H1 (cell line): ENCODE measurements at regions not wholly inside any gene's neighbourhood (a gene's known extent, or its start where the extent isn't known, plus 50 kb on each side); places are given as distances from the start of the nearest gene placed in this dataset.

Experiments
- CTCF ChIA-PET: fragments of 300-600 bp; sonication (Branson Sonifier 250); formaldehyde crosslinking; loops from one replicate; lab custom pipeline; 2021; ENCODE audit not compliant: partially characterized antibody; lab: Charles Lee
- POLR2A ChIA-PET: fragments of 300-600 bp; sonication (Branson Sonifier 250); formaldehyde crosslinking; loops from one replicate; lab custom pipeline; 2021; ENCODE audit warnings: inconsistent platforms; ENCODE audit not compliant: partially characterized antibody; lab: Charles Lee
- DNase-seq, 2 experiments: peaks; one replicate each; pipeline versions ENCODE4 v3.0.0 to v3.0.0-alpha.2; 2010 to 2022; ENCODE audit warnings: low spot score in 2 of 2, low read depth in 1 of 2, mixed read lengths in 1 of 2
- FAIRE-seq: peaks from 2 replicates; lab custom pipeline; 2011; peaks lifted over from hg19 to GRCh38; lab: Jason Lieb, UNC
- H2AFZ ChIP-seq: 2 replicates; pipeline ENCODE4 v1.8.1; 2012; ENCODE audit warnings: low read length, inconsistent platforms
- H2AK5ac ChIP-seq: 2 replicates; pipeline ENCODE4 v1.6.1; 2013; ENCODE audit warnings: low read depth, low read length
- H2BK120ac ChIP-seq: replicated peaks from 2 replicates; pipeline ENCODE3; 2013; ENCODE audit warnings: low read depth, low read length, inconsistent platforms
- H2BK12ac ChIP-seq: 2 replicates; pipeline ENCODE4 v1.6.1; 2013; ENCODE audit warnings: low read depth, low read length
- H2BK15ac ChIP-seq: 2 replicates; pipeline ENCODE4 v1.6.1; 2013; ENCODE audit warnings: low read length
- H2BK20ac ChIP-seq: 2 replicates; pipeline ENCODE4 v1.6.1; 2013; ENCODE audit warnings: low read length
- H2BK5ac ChIP-seq: 2 replicates; pipeline ENCODE4 v1.6.1; 2013; ENCODE audit warnings: low read depth, low read length
- H3K14ac ChIP-seq: 2 replicates; pipeline ENCODE4 v1.6.1; 2013; ENCODE audit warnings: inconsistent platforms; ENCODE audit not compliant: insufficient read length
- H3K18ac ChIP-seq: 2 replicates; pipeline ENCODE4 v1.6.1; 2013; ENCODE audit warnings: low read length; ENCODE audit errors: extremely low read depth
- H3K23ac ChIP-seq: 2 replicates; pipeline ENCODE4 v1.6.1; 2013; ENCODE audit warnings: inconsistent platforms; ENCODE audit not compliant: insufficient read length
- H3K23me2 ChIP-seq: 2 replicates; pipeline ENCODE4 v1.6.1; 2013; ENCODE audit warnings: low read depth, low read length
- H3K27ac ChIP-seq: 2 replicates; pipeline ENCODE4 v1.6.1; 2011; ENCODE audit warnings: low read depth, low read length, inconsistent platforms
- H3K27me3 ChIP-seq, 4 experiments: replicated peaks in 1 of 4; 1 replicate in 1 of 4; 2 replicates in 3 of 4; pipeline versions ENCODE4 v1.6.1 to v1.8.1; 2011 to 2013; ENCODE audit warnings: low read length in 3 of 4, mild to moderate bottlenecking in 3 of 4, inconsistent platforms in 2 of 4, mixed read lengths in 2 of 4, moderate library complexity in 1 of 4; ENCODE audit not compliant: control insufficient read depth in 3 of 4, insufficient read depth in 3 of 4; ENCODE audit errors: extremely low read depth in 1 of 4
- H3K36me3 ChIP-seq, 4 experiments: 2 replicates each; pipeline versions ENCODE4 v1.6.1 to v1.8.1; 2011 to 2013; ENCODE audit warnings: mild to moderate bottlenecking in 4 of 4, low read length in 3 of 4, moderate library complexity in 2 of 4, control low read depth in 1 of 4, inconsistent platforms in 1 of 4; ENCODE audit not compliant: insufficient read depth in 4 of 4, control insufficient read depth in 2 of 4
- H3K4ac ChIP-seq: replicated peaks from 2 replicates; pipeline ENCODE3; 2013; ENCODE audit warnings: low read length, low read depth, mixed read lengths, inconsistent platforms; ENCODE audit not compliant: insufficient read length
- H3K4me1 ChIP-seq, 4 experiments: replicated peaks in 1 of 4; 1 replicate in 1 of 4; 2 replicates in 3 of 4; pipeline versions ENCODE4 v1.6.1 to v1.8.1; 2011 to 2013; ENCODE audit warnings: low read length in 3 of 4, inconsistent platforms in 2 of 4, mixed read lengths in 1 of 4; ENCODE audit not compliant: insufficient read depth in 4 of 4, control insufficient read depth in 3 of 4
- H3K4me2 ChIP-seq, 2 experiments: 2 replicates each; pipeline versions ENCODE4 v1.6.1 to v1.8.1; 2011 to 2013; ENCODE audit warnings: low read depth in 2 of 2, low read length in 2 of 2, control low read depth in 1 of 2, inconsistent platforms in 1 of 2, mild to moderate bottlenecking in 1 of 2; ENCODE audit not compliant: insufficient read depth in 1 of 2
- H3K4me3 ChIP-seq, 4 experiments: fragments of 200-600, 300-600 bp in 1 of 4; sonication (generic), shearing (Covaris generic), sonication (Bioruptor Twin) in 1 of 4; 2 replicates each; pipeline versions ENCODE4 v1.5.1 to v1.8.1; 2011 to 2016; ENCODE audit warnings: low read length in 4 of 4, low read depth in 3 of 4, control low read depth in 2 of 4, inconsistent platforms in 2 of 4, mild to moderate bottlenecking in 2 of 4, mixed read lengths in 1 of 4, moderate library complexity in 1 of 4; ENCODE audit not compliant: insufficient read depth in 2 of 4; ENCODE audit errors: extremely low read depth in 1 of 4
- H3K56ac ChIP-seq: replicated peaks from 2 replicates; pipeline ENCODE3; 2013; ENCODE audit warnings: low read depth, mild to moderate bottlenecking, mixed read lengths, low read length, inconsistent platforms; ENCODE audit not compliant: insufficient read length
- H3K79me1 ChIP-seq: 2 replicates; pipeline ENCODE4 v1.6.1; 2013; ENCODE audit warnings: low read depth, low read length, control low read depth
- H3K79me2 ChIP-seq, 2 experiments: 2 replicates each; pipeline versions ENCODE4 v1.6.1 to v1.8.1; 2012 to 2013; ENCODE audit warnings: low read length in 2 of 2, mild to moderate bottlenecking in 2 of 2, inconsistent platforms in 1 of 2; ENCODE audit not compliant: insufficient read depth in 2 of 2, control insufficient read depth in 1 of 2
- H3K9ac ChIP-seq, 4 experiments: replicated peaks in 1 of 4; 1 replicate in 1 of 4; 2 replicates in 3 of 4; pipeline versions ENCODE4 v1.6.1 to v1.8.1; 2011 to 2013; ENCODE audit warnings: low read depth in 3 of 4, low read length in 3 of 4, control low read depth in 2 of 4, mild to moderate bottlenecking in 2 of 4, moderate library complexity in 2 of 4, inconsistent platforms in 1 of 4; ENCODE audit errors: extremely low read depth in 1 of 4
- H3K9me3 ChIP-seq, 2 experiments: 2 replicates each; pipeline versions ENCODE4 v1.6.1 to v1.8.1; 2012 to 2013; ENCODE audit warnings: mild to moderate bottlenecking in 2 of 2, moderate library complexity in 2 of 2, control low read depth in 1 of 2, inconsistent platforms in 1 of 2, low read depth in 1 of 2, low read length in 1 of 2, mixed read lengths in 1 of 2; ENCODE audit not compliant: insufficient read depth in 2 of 2
- H4K20me1 ChIP-seq, 2 experiments: replicated peaks in 1 of 2; 2 replicates each; pipeline versions ENCODE3 to v1.8.1; 2011 to 2013; ENCODE audit warnings: inconsistent platforms in 2 of 2, low read length in 2 of 2, mild to moderate bottlenecking in 1 of 2; ENCODE audit not compliant: insufficient read depth in 2 of 2, control insufficient read depth in 1 of 2
- H4K5ac ChIP-seq: 2 replicates; pipeline ENCODE4 v1.6.1; 2013; ENCODE audit warnings: low read length, low read depth, mixed read lengths, inconsistent platforms; ENCODE audit not compliant: insufficient read length
- H4K8ac ChIP-seq: 2 replicates; pipeline ENCODE4 v1.8.0; 2013; ENCODE audit warnings: mild to moderate bottlenecking, moderate library complexity, low read length, inconsistent platforms; ENCODE audit not compliant: insufficient read depth; ENCODE audit errors: extremely low read depth
- H4K91ac ChIP-seq: replicated peaks from 2 replicates; pipeline ENCODE3; 2013; ENCODE audit warnings: low read length, mixed read lengths, inconsistent platforms; ENCODE audit not compliant: insufficient read length
- CBX8 ChIP-seq: fragments of 300-800, 300-1000 bp; sonication (generic); IDR thresholded peaks from 2 replicates; pipeline ENCODE4 v1.7.1; 2016; ENCODE audit warnings: low read depth, low read length, borderline replicate concordance
- CHD1 ChIP-seq: IDR thresholded peaks from 2 replicates; pipeline ENCODE4 v1.6.1; 2012; ENCODE audit warnings: low read depth, low read length, improper control_type of control experiment
- CTBP2 ChIP-seq: IDR thresholded peaks from 2 replicates; pipeline ENCODE4 v1.7.0; 2011; ENCODE audit warnings: borderline replicate concordance, mild to moderate bottlenecking, moderate library complexity, mixed read lengths, low read length; ENCODE audit not compliant: insufficient read depth, insufficient read length
- GTF2F1 ChIP-seq: IDR thresholded peaks from 2 replicates; pipeline ENCODE4 v1.6.1; 2012; ENCODE audit warnings: low read depth, low read length, improper control_type of control experiment, borderline replicate concordance
- JUND ChIP-seq: IDR thresholded peaks from 2 replicates; pipeline ENCODE4 v1.6.1; 2011; ENCODE audit warnings: mild to moderate bottlenecking, improper control_type of control experiment, low read length
- POLR2A ChIP-seq, 2 experiments: IDR thresholded peaks; 1 replicate in 1 of 2; 2 replicates in 1 of 2; pipeline ENCODE4 v1.6.1; 2011; ENCODE audit warnings: low read depth in 2 of 2, low read length in 2 of 2, mild to moderate bottlenecking in 2 of 2; ENCODE audit errors: control extremely low read depth in 1 of 2
- RAD21 ChIP-seq, 2 experiments: IDR thresholded peaks in 1 of 2; conservative IDR thresholded peaks in 1 of 2; 2 replicates each; pipeline ENCODE4 v1.6.1; 2011; ENCODE audit warnings: low read depth in 2 of 2, low read length in 2 of 2, improper control_type of control experiment in 1 of 2, inconsistent platforms in 1 of 2, mild to moderate bottlenecking in 1 of 2, moderate library complexity in 1 of 2
- RXRA ChIP-seq: IDR thresholded peaks from 2 replicates; pipeline ENCODE4 v1.6.1; 2011; ENCODE audit warnings: low read depth, mild to moderate bottlenecking, low read length, moderate library complexity; ENCODE audit not compliant: insufficient read depth
- SIX5 ChIP-seq: IDR thresholded peaks from 2 replicates; pipeline ENCODE4 v1.6.1; 2011; ENCODE audit warnings: mild to moderate bottlenecking, low read depth, low read length
- SP1 ChIP-seq: IDR thresholded peaks from 2 replicates; pipeline ENCODE4 v1.6.1; 2011; ENCODE audit warnings: low read depth, low read length
- SP2 ChIP-seq: IDR thresholded peaks from 2 replicates; pipeline ENCODE4 v1.6.1; 2012; ENCODE audit warnings: mild to moderate bottlenecking, low read length, inconsistent platforms
- YY1 ChIP-seq: IDR thresholded peaks from 2 replicates; pipeline ENCODE4 v1.6.1; 2011; ENCODE audit warnings: low read depth, mild to moderate bottlenecking, low read length
- WGBS, 2 experiments: shearing (Covaris generic) in 1 of 2; methylation state at CpG; one replicate each; pipeline versions ENCODE4 v1.1.6 to v1.1.7; 2013 to 2015; ENCODE audit warnings: low lambda C conversion rate in 2 of 2, mixed read lengths in 2 of 2, inconsistent platforms in 1 of 2, low coverage in 1 of 2, missing lambda C conversion rate in 1 of 2; ENCODE audit not compliant: insufficient replicate concordance in 2 of 2, insufficient coverage in 1 of 2, insufficient read length in 1 of 2; ENCODE audit errors: extremely low coverage in 1 of 2, missing lambda C conversion rate in 1 of 2; 5-methylcytosine and 5-hydroxymethylcytosine counted together

GRCh38 chr7:8322667-8323066, 60.7 kb upstream of the ICA1 start (continued):
- TF ChIP-seq SP1, result no peak

DNA sequence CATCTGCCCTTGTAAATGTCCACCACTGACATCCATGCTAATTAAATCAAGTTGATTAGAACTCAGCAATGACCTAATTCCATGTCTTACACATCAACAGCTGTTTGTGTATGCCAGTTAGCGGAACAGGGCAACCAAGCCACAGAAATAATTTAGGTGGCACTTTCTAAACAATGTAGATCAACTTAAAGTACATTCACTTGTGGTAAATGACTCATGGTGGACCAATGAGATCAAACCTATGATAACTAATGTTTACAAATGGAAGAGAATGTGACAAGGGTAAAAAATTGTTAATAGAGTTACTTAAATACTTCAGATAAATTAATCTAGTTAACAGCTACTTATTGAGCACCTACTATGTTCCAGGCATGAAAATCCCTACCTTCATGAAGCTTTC, 63.1 kb upstream of the ICA1 start:
- no peak for DNase-seq
- Histone ChIP-seq H2BK12ac (no peak overlapping the region), H3K56ac (no peak overlapping the region), H3K18ac (no peak overlapping the region), H2BK20ac (no peak overlapping the region), H3K4me3 (no peak overlapping the region), H3K14ac (no peak overlapping the region), H3K79me2 (no peaks in the 10 kb centered on the region), H2BK15ac (no peak overlapping the region), H3K23ac (no peak overlapping the region), H4K91ac (no peak overlapping the region), H4K8ac (no peak overlapping the region), H3K9me3 (peaks cover 0 to 5% of the 10 kb centered on the region in 2 experiments; a peak in 2 of 4 replicates), H4K5ac (no peak overlapping the region), H3K9ac (no peak overlapping the region), H3K4me2 (no peak overlapping the region), H2AFZ (no peak overlapping the region), H2BK5ac (no peak overlapping the region), H3K4me1 (no peaks in the 10 kb centered on the region), H2AK5ac (no peak overlapping the region), H3K27me3 (no peaks in the 10 kb centered on the region), H4K20me1 (no peaks in the 10 kb centered on the region), H3K36me3 (0 out of 8 replicates have a peak, but pooled peaks cover 0 to 3% (median 0%) of the 10 kb centered on the region in 4 experiments), H3K27ac (no peak overlapping the region), H3K23me2 (no peaks in the 10 kb centered on the region), H3K79me1 (no peaks in the 10 kb centered on the region), H2BK120ac (no peak overlapping the region), H3K4ac (no peak overlapping the region)
- 81% methylated on average over 1 of the region's 1 CpG; no CpG with 5 or more reads in 1 of the 2 experiments for WGBS, 2 experiments
- no peak for FAIRE-seq
- ChIA-PET CTCF (no interaction called here), POLR2A (no interaction called here)
- TF ChIP-seq RAD21 (IDR thresholded peaks at IDR 0.05 in 1 of 2, conservative IDR thresholded peaks at IDR 0.05 in 1 of 2; ENCODE audit: low read depth in 2 of 2, low read length in 2 of 2) (no peak), POLR2A (IDR thresholded peaks at IDR 0.05; ENCODE audit: control extremely low read depth in 1 of 2, low read depth in 2 of 2, low read length in 2 of 2) (no peak), YY1 (no peak), RXRA (no peak), CTBP2 (no peak), CHD1 (no peak), SIX5 (no peak), GTF2F1 (no peak), JUND (no peak), SP2 (no peak), CBX8 (no peak), SP1 (no peak)
